ENCODE measurements at regions not wholly inside any gene's neighbourhood (a gene's known extent, or its start where the extent isn't known, plus 50 kb on each side); places are given as distances from the start of the nearest gene placed in this dataset.

GRCh38 chr21:16180614-16181013, 450.8 kb downstream of the USP25 start:
- no peak for DNase-seq (ENCODE audit: low read depth in 2 of 2)

GRCh38 chr21:16181018-16181417, 451.2 kb downstream of the USP25 start:
- DNase-seq (ENCODE audit: low read depth in 2 of 2), result no peak

GRCh38 chr21:16185766-16186165, 456.0 kb downstream of the USP25 start:
- no peak for DNase-seq (ENCODE audit: low read depth in 2 of 2)

- DNase-seq (ENCODE audit: low read depth in 2 of 2), result no peak
These were observed 457.0 kb downstream of the USP25 start for GRCh38 chr21:16186742-16187141.

- no peak for DNase-seq (ENCODE audit: low read depth in 2 of 2)
These were observed 458.0 kb downstream of the USP25 start for GRCh38 chr21:16187603-16188301.

- no peak for DNase-seq (ENCODE audit: low read depth in 2 of 2)
These were observed 463.1 kb downstream of the USP25 start for GRCh38 chr21:16192902-16193301.

- DNase-seq (ENCODE audit: low read depth in 2 of 2), result no peak
These were observed 463.8 kb downstream of the USP25 start for GRCh38 chr21:16193496-16194094.

GRCh38 chr21:16194095-16194787, 464.5 kb downstream of the USP25 start:
- no peak for DNase-seq (ENCODE audit: low read depth in 2 of 2)

GRCh38 chr21:16194788-16195537, 465.2 kb downstream of the USP25 start:
- DNase-seq (ENCODE audit: low read depth in 2 of 2), result no peak

GRCh38 chr21:16195538-16195910, 465.7 kb downstream of the USP25 start:
- DNase-seq (ENCODE audit: low read depth in 2 of 2), result no peak

- DNase-seq (ENCODE audit: low read depth in 2 of 2), result no peak
These were observed 466.2 kb downstream of the USP25 start for GRCh38 chr21:16196001-16196400.

- no peak for DNase-seq (ENCODE audit: low read depth in 2 of 2)
These were observed 468.8 kb downstream of the USP25 start for GRCh38 chr21:16198546-16198945.

GRCh38 chr21:16199539-16199938, 469.8 kb downstream of the USP25 start:
- no peak for DNase-seq (ENCODE audit: low read depth in 2 of 2)

- no peak for DNase-seq (ENCODE audit: low read depth in 2 of 2)
These were observed 471.9 kb downstream of the USP25 start for GRCh38 chr21:16201718-16202117.

- no peak for DNase-seq (ENCODE audit: low read depth in 2 of 2)
These were observed 475.7 kb downstream of the USP25 start for GRCh38 chr21:16205527-16205926.

- DNase-seq (ENCODE audit: low read depth in 2 of 2), result no peak
These were observed 481.8 kb downstream of the USP25 start for GRCh38 chr21:16211339-16212303.

GRCh38 chr21:16213518-16213917, 483.7 kb downstream of the USP25 start:
- DNase-seq (ENCODE audit: low read depth in 2 of 2), result no peak

GRCh38 chr21:16215193-16215592, 485.4 kb downstream of the USP25 start:
- no peak for DNase-seq (ENCODE audit: low read depth in 2 of 2)

GRCh38 chr21:16215663-16216183, 485.9 kb downstream of the USP25 start:
- DNase-seq (ENCODE audit: low read depth in 2 of 2), result no peak

- no peak for DNase-seq (ENCODE audit: low read depth in 2 of 2)
These were observed 486.6 kb downstream of the USP25 start for GRCh38 chr21:16216288-16216962.

Measured in activated CD8-positive, alpha-beta memory T cell treated with anti-CD3 and anti-CD28 coated beads for 4 hours (primary cell).